Renal cortical epithelial cell (primary cell): ENCODE measurements at regions not wholly inside any gene's neighbourhood (a gene's known extent, or its start where the extent isn't known, plus 50 kb on each side); places are given as distances from the start of the nearest gene placed in this dataset.
"Not testable (repeated sequence)": the region's sequence is repeated elsewhere in the genome, so short reads cannot be mapped to it uniquely, and the experiment has no call there.

Source experiments
- DNase-seq: peaks from one replicate; pipeline ENCODE4 v3.0.0-alpha.2; 2011; ENCODE audit warnings: low read depth

DNA sequence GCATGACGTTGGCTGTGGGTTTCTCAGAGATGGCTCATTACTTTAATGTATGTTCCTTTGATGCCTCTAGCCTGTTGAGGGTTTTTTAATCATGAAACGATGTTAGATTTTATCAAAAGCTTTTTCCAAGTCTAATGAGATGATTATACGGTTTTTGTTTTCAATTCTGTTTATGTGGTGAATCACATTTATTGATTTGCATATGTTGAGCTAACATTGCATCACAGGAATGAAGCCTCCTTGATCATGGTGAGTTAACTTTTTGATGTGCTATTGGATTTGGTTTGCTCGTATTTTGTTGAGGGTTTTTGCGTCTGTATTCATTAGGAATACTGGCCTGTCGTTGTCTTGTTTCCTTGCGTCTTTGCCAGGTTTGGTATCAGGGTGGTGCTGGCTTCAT, 52.3 kb upstream of the PTPN12 start:
- DNase-seq, result no peak

GRCh38 chr7:77482015-77482414, 55.1 kb upstream of the PTPN12 start:
- DNase-seq, result peak; percentile 97

- DNase-seq, result no peak
Observed at GRCh38 chr7:77481615-77482014, 55.5 kb upstream of the PTPN12 start.

- DNase-seq, result not testable (repeated sequence)
Observed at GRCh38 chr7:77480102-77480627, 56.9 kb upstream of the PTPN12 start.

DNA sequence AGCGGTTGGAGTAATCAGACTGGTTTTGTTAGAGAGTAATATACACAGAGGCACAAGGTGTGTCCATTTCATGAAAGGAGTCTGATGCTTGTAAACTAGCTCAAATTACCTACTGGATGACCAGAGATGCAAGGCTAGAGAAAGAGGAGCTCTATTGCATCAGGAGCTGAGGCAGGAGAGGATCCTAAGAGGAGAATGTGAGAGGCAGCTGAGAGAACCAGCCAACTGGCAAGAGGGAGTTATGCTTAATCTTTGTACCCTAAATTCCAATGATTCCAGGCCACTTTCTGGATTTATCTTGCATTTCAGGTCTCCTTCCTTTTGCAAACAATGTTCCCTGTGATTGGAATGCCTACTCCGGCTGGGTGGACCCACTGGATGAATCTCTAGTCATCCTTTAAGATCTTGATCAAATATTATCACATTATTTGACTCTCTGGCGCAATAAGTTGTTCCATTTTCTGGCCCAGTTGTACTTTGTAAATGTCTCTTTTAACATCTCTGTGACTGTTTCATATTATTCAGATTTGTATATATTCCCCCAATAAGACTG, 57.5 kb upstream of the PTPN12 start:
- peak; percentile 42 for DNase-seq

- no peak for DNase-seq
Observed at GRCh38 chr7:77476871-77477270, 60.2 kb upstream of the PTPN12 start.

DNA sequence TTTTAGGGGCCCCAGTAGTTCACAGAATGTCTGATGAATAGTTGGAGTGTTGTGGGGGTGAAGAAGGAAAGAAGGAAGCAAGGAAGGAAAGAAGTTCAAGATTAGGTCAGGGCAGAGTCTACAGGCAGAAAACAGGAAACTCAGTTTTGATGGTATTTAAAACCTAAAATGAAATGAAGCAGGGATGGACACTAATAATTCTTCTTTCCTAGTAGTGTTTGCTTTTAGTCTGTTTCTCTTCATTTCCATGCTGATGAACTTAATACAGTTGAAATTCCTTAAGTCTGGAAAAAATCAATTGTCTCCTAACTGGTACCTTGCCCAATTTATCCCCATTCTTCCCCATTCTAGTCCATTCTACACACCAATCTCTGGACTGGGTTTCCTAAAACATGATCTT, 59.0 kb upstream of the GSAP start:
- no peak for DNase-seq

DNA sequence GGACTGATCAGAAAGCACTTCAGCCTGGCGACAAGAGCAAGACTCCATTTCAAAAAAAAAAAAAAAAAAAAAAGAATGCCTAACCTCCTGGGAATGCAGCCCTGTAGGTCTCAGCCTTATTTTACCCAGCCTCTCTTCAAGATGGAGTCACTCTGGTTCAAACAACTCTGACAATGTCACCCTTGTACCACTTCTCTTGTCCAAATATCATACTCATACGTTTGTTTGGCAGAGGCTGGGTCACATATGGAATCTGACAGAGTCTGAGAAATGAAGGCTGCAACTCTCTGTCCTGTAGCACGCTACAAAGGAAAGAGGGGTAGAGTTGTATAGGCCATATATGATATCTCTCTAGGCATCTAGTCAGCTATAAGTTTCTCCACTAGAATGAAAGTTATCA, 58.6 kb upstream of the GSAP start:
- no peak for DNase-seq

- peak; percentile 35 for DNase-seq
Observed at GRCh38 chr7:77473229-77474005, 57.3 kb upstream of the GSAP start.

- DNase-seq, result no peak
Observed at GRCh38 chr7:77469927-77470326, 53.8 kb upstream of the GSAP start.

DNA sequence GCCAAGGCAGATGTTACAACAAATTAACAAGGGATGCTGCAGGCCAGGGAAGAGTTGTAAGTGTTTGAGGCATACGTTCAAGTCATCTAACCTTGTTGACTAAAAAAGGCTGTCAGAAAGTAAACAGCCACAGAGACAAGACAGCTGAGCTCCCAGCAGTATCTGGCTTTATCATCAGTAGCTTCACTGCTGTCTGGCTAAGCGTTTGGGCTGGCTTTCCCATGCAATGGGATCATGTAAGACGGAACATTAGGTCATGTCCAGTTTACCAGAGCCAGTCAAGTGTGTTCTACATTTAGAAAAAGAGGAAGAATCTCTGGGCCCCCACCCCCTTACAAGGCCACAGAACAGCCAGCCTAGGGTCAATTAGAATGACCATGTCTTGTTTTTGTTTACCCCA, 51.3 kb upstream of the GSAP start:
- no peak for DNase-seq

DNA sequence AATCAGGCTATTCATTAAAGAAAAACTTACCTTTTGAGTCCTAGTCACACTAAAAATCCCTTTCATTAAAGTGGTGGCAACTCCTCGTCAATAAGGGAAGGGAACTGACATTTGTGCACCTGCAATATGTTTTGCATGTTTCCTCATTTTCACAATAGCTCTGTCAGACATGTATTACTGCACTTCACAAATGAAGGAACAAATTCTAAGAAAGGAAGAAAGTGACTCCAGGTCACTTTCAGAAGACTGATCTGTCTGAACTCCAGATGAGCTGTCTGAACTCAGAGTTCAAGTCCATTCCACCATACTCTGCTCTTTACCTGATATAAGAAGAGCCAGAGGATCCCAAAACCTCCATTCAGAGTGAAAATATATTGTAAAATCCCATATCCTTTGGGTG, 50.3 kb upstream of the GSAP start:
- no peak for DNase-seq
